Mesenchymal stem cell (in vitro differentiated cells and primary cell): ENCODE measurements at regions not wholly inside any gene's neighbourhood (a gene's known extent, or its start where the extent isn't known, plus 50 kb on each side); places are given as distances from the start of the nearest gene placed in this dataset.

ENCODE experiments used
- DNase-seq: peaks from one replicate; pipeline ENCODE4 v3.0.0-alpha.2; 2013
- H2AFZ ChIP-seq: one replicate; pipeline ENCODE4 v1.6.1; 2013; ENCODE audit warnings: low read depth, mild to moderate bottlenecking, control low read depth, inconsistent platforms, low read length, moderate library complexity
- H2AK5ac ChIP-seq: 2 replicates; pipeline ENCODE4 v1.6.1; 2013; ENCODE audit warnings: low read length, moderate library complexity, mild to moderate bottlenecking, inconsistent platforms; ENCODE audit not compliant: severe bottlenecking
- H2BK120ac ChIP-seq: one replicate; pipeline ENCODE4 v1.6.1; 2013; ENCODE audit warnings: low read depth, mild to moderate bottlenecking, inconsistent platforms, low read length, moderate library complexity
- H2BK12ac ChIP-seq, 2 experiments: one replicate each; pipeline ENCODE4 v1.6.1; 2013; ENCODE audit warnings: inconsistent platforms in 2 of 2, low read length in 2 of 2, mild to moderate bottlenecking in 2 of 2, moderate library complexity in 2 of 2, control low read depth in 1 of 2
- H2BK15ac ChIP-seq: one replicate; pipeline ENCODE4 v1.6.1; 2013; ENCODE audit warnings: mild to moderate bottlenecking, low read depth, inconsistent platforms; ENCODE audit not compliant: poor library complexity, severe bottlenecking
- H2BK5ac ChIP-seq: 2 replicates; pipeline ENCODE4 v1.6.1; 2013; ENCODE audit warnings: low read depth, mild to moderate bottlenecking, low read length, control low read depth, inconsistent platforms; ENCODE audit not compliant: poor library complexity, severe bottlenecking
- H3K14ac ChIP-seq, 2 experiments: one replicate each; pipeline ENCODE4 v1.6.1; 2013; ENCODE audit warnings: inconsistent platforms in 2 of 2, low read length in 2 of 2, control low read depth in 1 of 2, mild to moderate bottlenecking in 1 of 2, moderate library complexity in 1 of 2
- H3K18ac ChIP-seq, 2 experiments: one replicate each; pipeline ENCODE4 v1.6.1; 2013; ENCODE audit warnings: inconsistent platforms in 2 of 2, low read length in 2 of 2, control low read depth in 1 of 2, low read depth in 1 of 2, mild to moderate bottlenecking in 1 of 2
- H3K23ac ChIP-seq, 2 experiments: one replicate each; pipeline ENCODE4 v1.6.1; 2013; ENCODE audit warnings: inconsistent platforms in 2 of 2, low read length in 2 of 2, mild to moderate bottlenecking in 2 of 2, moderate library complexity in 2 of 2, control low read depth in 1 of 2
- H3K27ac ChIP-seq: 2 replicates; pipeline ENCODE4 v1.5.1; 2013; ENCODE audit warnings: mild to moderate bottlenecking, moderate library complexity, low read length, control low read depth, inconsistent platforms; ENCODE audit not compliant: poor library complexity, severe bottlenecking
- H3K27me3 ChIP-seq, 2 experiments: 2 replicates each; pipeline versions ENCODE4 v1.6.1 to v1.7.0; 2013; ENCODE audit warnings: low read length in 2 of 2, mild to moderate bottlenecking in 2 of 2, moderate library complexity in 2 of 2, control low read depth in 1 of 2, inconsistent platforms in 1 of 2; ENCODE audit not compliant: control insufficient read depth in 1 of 2, insufficient read depth in 1 of 2
- H3K36me3 ChIP-seq, 2 experiments: 2 replicates each; pipeline versions ENCODE4 v1.6.1 to v1.7.0; 2013; ENCODE audit warnings: low read length in 2 of 2, control low read depth in 1 of 2, inconsistent platforms in 1 of 2, low read depth in 1 of 2, mild to moderate bottlenecking in 1 of 2; ENCODE audit not compliant: insufficient read depth in 2 of 2, control insufficient read depth in 1 of 2
- H3K4ac ChIP-seq, 2 experiments: one replicate each; pipeline ENCODE4 v1.6.1; 2013; ENCODE audit warnings: inconsistent platforms in 2 of 2, low read length in 2 of 2, mild to moderate bottlenecking in 2 of 2, moderate library complexity in 2 of 2, control low read depth in 1 of 2, low read depth in 1 of 2
- H3K4me1 ChIP-seq: 2 replicates; pipeline ENCODE4 v1.6.1; 2013; ENCODE audit warnings: low read depth, low read length, control low read depth; ENCODE audit not compliant: control insufficient read depth, insufficient read depth
- H3K4me2 ChIP-seq: 2 replicates; pipeline ENCODE4 v1.6.1; 2013; ENCODE audit warnings: low read length, mild to moderate bottlenecking, inconsistent platforms; ENCODE audit not compliant: poor library complexity, severe bottlenecking
- H3K4me3 ChIP-seq, 2 experiments: 2 replicates each; pipeline versions ENCODE4 v1.5.1 to v1.7.0; 2013; ENCODE audit warnings: low read length in 2 of 2, mild to moderate bottlenecking in 2 of 2, control low read depth in 1 of 2, low read depth in 1 of 2; ENCODE audit not compliant: insufficient read depth in 1 of 2
- H3K79me1 ChIP-seq: replicated peaks from 2 replicates; pipeline ENCODE4 v1.6.1; 2013; ENCODE audit warnings: mild to moderate bottlenecking, control low read depth, low read length, inconsistent platforms; ENCODE audit not compliant: poor library complexity, severe bottlenecking
- H3K9ac ChIP-seq: 2 replicates; pipeline ENCODE4 v1.7.0; 2013; ENCODE audit warnings: mild to moderate bottlenecking, low read length, moderate library complexity
- H3K9me3 ChIP-seq: 2 replicates; pipeline ENCODE4 v1.7.0; 2013; ENCODE audit warnings: mild to moderate bottlenecking, low read length; ENCODE audit not compliant: control insufficient read depth
- H4K8ac ChIP-seq: one replicate; pipeline ENCODE4 v1.6.1; 2013; ENCODE audit warnings: inconsistent platforms, mild to moderate bottlenecking, low read length, moderate library complexity
- H4K91ac ChIP-seq: one replicate; pipeline ENCODE4 v1.6.1; 2013; ENCODE audit warnings: mild to moderate bottlenecking, low read length, inconsistent platforms
- WGBS: methylation state at CpG from one replicate; pipeline ENCODE4 v1.1.7; 2013; ENCODE audit warnings: mixed read lengths; 5-methylcytosine and 5-hydroxymethylcytosine counted together

DNA sequence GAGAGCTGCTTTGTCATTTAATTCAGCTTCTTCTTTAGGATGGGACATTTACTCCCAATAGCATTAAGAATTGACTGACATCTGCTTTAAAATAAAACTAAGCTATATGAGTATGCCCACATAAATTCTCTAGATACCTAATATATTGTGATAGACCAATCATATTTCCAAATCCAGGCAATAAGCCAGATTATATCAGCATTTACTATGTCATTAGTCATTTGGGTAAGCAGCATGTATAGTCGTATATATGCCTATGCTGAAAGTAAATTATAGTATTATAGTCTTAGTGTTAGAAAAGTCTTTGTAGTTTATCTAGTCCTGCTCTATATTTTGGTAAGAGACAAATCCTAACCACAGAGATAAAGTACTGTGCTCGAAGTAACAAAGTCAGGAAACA lies 958.1 kb downstream of the KCNJ2 start:
- Histone ChIP-seq H2BK120ac (no peak overlapping the region), H3K14ac (no peak overlapping the region), H4K91ac (no peak overlapping the region), H2BK15ac (no peak overlapping the region), H2BK5ac (no peak overlapping the region), H2AK5ac (no peak overlapping the region), H3K27ac (no peak overlapping the region), H3K18ac (no peak overlapping the region), H3K4me2 (no peak overlapping the region), H3K79me1 (no peaks in the 10 kb centered on the region), H2AFZ (no peak overlapping the region), H3K4me3 (no peak overlapping the region), H3K4me1 (no peaks in the 10 kb centered on the region), H3K9ac (no peak overlapping the region), H2BK12ac (no peak overlapping the region), H3K27me3 (no peaks in the 10 kb centered on the region), H4K8ac (no peak overlapping the region), H3K23ac (no peak overlapping the region), H3K36me3 (no peaks in the 10 kb centered on the region), H3K9me3 (peaks cover under 1% of the 10 kb centered on the region), H3K4ac (no peak overlapping the region)
- no CpG with 5 or more reads among the region's 2 CpGs for WGBS
- peak; percentile 14 for DNase-seq

DNA sequence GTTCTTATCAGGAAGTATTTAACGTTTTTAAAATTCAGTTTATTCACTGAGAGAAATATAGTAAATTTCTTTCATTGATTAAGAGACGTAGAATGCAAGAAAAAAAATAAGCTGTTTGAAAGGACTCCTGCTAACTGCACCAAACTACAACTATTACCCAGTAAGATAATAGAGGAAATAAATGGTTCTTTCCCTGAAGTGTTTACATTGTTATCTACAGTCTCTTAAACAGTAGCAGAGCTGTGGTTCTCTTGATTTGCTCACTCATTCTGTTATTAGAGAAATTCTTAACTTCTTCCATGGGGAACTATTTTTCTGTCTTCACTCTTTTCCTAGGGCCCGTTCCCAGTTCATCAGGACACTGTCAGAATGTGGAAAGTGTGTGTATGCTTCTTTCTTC lies 973.0 kb downstream of the KCNJ2 start:
- WGBS, result 50% methylated on average over 1 of the region's 3 CpGs
- no peak overlapping the region for H4K8ac ChIP-seq
- no peaks in the 10 kb centered on the region for H3K27me3 ChIP-seq
- no peak overlapping the region for H2BK5ac ChIP-seq
- H2BK120ac ChIP-seq, result no peak overlapping the region
- no peak overlapping the region for H3K27ac ChIP-seq
- no peak overlapping the region for H3K14ac ChIP-seq
- H2AFZ ChIP-seq, result no peak overlapping the region
- H3K18ac ChIP-seq, result no peak overlapping the region
- no peak overlapping the region for H3K4ac ChIP-seq
- H3K9me3 ChIP-seq, result no peaks in the 10 kb centered on the region
- no peak overlapping the region for H4K91ac ChIP-seq
- H3K79me1 ChIP-seq, result no peaks in the 10 kb centered on the region
- H3K23ac ChIP-seq, result no peak overlapping the region
- H2BK12ac ChIP-seq, result no peak overlapping the region
- peak; percentile 47 for DNase-seq
- H3K4me3 ChIP-seq, result no peak overlapping the region
- no peaks in the 10 kb centered on the region for H3K4me1 ChIP-seq
- no peak overlapping the region for H2AK5ac ChIP-seq
- no peak overlapping the region for H3K9ac ChIP-seq
- H2BK15ac ChIP-seq, result no peak overlapping the region
- H3K4me2 ChIP-seq, result no peak overlapping the region
- no peaks in the 10 kb centered on the region for H3K36me3 ChIP-seq

DNA sequence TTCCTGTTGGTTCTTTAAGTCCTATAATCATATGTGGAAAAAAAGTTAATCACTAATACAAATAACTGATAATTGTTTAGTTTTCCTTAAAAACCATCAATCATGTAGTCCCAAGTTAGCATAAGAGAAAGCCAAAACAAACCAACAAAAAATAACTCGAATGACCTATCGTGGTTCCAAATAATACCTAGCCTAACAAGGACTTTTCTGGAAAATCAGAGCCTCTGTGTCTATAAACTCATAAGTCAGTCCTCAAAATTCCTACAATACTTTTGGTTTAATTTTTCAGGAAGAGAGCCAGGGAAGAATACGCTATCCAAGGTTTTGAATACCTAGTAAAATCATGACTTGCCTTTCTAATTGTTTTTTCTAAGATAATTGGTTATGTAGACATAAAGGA lies 975.3 kb upstream of the SOX9 start:
- no peak for DNase-seq
- Histone ChIP-seq H3K79me1 (no peaks in the 10 kb centered on the region), H3K23ac (no peak overlapping the region), H2AK5ac (no peak overlapping the region), H4K91ac (no peak overlapping the region), H3K27me3 (no peaks in the 10 kb centered on the region), H3K14ac (no peak overlapping the region), H2AFZ (no peak overlapping the region), H2BK15ac (no peak overlapping the region), H4K8ac (no peak overlapping the region), H3K9me3 (no peaks in the 10 kb centered on the region), H3K4me1 (no peaks in the 10 kb centered on the region), H2BK12ac (no peak overlapping the region), H3K27ac (no peak overlapping the region), H3K18ac (no peak overlapping the region), H2BK5ac (no peak overlapping the region), H3K36me3 (no peaks in the 10 kb centered on the region), H3K4me2 (no peak overlapping the region), H3K4me3 (no peak overlapping the region), H3K9ac (no peak overlapping the region), H2BK120ac (no peak overlapping the region), H3K4ac (no peak overlapping the region)
- 100% methylated on average over 3 of the region's 3 CpGs for WGBS

GRCh38 chr17:71147906-71148305 lies 972.9 kb upstream of the SOX9 start:
- Histone ChIP-seq H2AK5ac (no peak overlapping the region), H2BK12ac (no peak overlapping the region), H3K9me3 (no peaks in the 10 kb centered on the region), H3K27me3 (no peaks in the 10 kb centered on the region), H3K36me3 (no peaks in the 10 kb centered on the region), H3K4me2 (no peak overlapping the region), H3K4me1 (no peaks in the 10 kb centered on the region), H3K14ac (peak overlapping the region in 1 of 2 experiments; percentile 48), H3K79me1 (no peaks in the 10 kb centered on the region), H2BK15ac (no peak overlapping the region), H2BK120ac (no peak overlapping the region), H3K9ac (no peak overlapping the region), H4K8ac (no peak overlapping the region), H3K4me3 (no peak overlapping the region), H3K4ac (no peak overlapping the region), H4K91ac (no peak overlapping the region), H2AFZ (no peak overlapping the region), H3K18ac (no peak overlapping the region), H2BK5ac (no peak overlapping the region), H3K23ac (no peak overlapping the region), H3K27ac (no peak overlapping the region)
- WGBS, result 83% methylated on average over 8 of the region's 10 CpGs
- DNase-seq, result no peak
